ENCODE measurements at regions not wholly inside any gene's neighbourhood (a gene's known extent, or its start where the extent isn't known, plus 50 kb on each side); places are given as distances from the start of the nearest gene placed in this dataset.
"Not testable (repeated sequence)": the region's sequence is repeated elsewhere in the genome, so short reads cannot be mapped to it uniquely, and the experiment has no call there.

DNA sequence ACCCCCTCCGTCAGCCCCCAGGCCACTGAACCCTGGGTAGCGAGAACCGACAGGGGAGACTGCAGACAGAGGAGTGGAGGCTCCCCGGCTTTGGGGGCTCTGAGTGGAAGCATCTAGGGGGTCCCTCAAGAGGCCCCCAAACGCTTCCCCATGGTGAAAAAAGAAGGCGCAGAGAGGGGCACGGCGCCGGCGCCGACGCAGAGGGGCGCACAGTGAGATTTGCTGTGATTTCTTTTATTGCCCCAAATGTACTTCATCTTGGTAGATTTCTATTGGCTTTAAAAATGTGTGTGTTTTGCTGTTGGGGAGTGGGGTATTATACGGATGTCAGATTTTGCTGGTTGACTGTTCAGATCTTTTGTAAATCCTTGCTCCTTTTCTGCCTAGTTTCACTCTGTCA is 392.9 kb downstream of the GOLGA6L6 start:
- not testable (repeated sequence) for DNase-seq

DNA sequence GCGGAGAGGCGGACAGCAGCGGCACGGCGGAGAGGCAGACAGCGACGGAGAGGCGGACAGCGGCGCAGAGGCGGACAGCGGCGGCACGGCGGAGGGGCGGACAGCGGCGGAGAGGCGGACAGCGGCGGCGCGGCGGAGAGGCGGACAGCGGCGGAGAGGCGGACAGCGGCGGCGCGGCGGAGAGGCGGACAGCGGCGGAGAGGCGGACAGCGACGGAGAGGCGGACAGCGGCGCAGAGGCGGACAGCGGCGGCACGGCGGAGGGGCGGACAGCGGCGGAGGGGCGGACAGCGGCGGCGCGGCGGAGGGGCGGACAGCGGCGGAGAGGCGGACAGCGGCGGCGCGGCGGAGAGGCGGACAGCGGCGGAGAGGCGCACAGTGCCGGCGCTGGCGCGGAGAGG is 393.6 kb downstream of the GOLGA6L6 start:
- DNase-seq: not testable (repeated sequence)

DNA sequence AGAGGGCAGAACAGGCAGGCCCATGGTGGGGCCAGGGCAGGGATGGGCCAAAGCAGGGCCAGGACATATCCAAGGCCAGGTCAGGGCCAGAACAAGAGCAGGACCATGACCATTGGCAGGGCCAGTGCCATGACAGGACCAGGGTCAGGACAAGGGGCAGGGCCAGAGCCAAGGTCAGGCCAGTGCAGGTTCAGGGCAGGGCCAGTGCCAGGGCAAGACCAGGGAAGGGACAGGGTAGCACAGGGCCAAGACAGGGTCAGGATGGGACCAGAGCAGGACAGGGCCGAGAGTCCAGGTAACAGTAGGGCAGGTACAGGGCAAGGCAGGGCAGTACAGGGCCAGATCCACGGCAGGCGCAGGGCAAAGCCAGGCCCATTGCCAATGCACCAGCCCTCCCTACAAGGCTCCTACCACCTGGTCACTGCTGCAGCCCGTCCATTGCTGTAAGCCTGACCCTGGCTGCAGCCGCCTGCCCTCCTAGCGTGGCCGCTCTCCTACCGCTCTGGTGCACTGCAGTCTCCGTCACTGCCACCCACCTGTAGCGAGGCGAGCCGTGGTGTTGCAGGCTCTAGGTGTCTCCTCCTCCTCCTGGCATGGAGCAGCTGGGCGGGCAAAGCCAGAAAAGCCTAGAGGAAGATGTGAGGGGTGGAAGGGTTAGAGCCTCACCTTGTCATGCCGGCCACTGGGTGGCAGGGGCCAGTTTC is 397.1 kb downstream of the GOLGA6L6 start:
- not testable (repeated sequence) for DNase-seq

DNA sequence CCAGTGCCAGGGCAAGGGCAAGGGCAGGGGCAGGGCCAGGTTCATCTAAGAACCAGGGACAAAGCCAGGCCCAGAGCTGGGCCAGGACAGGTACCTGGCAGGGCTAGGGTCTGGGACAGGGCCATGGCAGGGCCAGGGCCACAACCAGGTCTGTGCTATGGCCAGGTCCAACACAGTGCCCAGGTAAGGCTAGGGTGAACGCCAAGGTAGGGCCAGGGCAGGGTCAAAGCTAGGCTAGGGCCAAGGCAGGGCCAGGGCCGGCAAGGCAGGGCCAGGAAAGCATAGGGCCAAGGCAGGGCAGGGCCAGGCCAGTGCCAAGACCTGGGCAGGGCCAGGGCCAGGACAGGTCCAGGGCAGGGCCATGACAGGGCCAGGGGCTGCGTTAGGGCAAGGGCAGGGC is 398.7 kb downstream of the GOLGA6L6 start:
- not testable (repeated sequence) for DNase-seq

DNA sequence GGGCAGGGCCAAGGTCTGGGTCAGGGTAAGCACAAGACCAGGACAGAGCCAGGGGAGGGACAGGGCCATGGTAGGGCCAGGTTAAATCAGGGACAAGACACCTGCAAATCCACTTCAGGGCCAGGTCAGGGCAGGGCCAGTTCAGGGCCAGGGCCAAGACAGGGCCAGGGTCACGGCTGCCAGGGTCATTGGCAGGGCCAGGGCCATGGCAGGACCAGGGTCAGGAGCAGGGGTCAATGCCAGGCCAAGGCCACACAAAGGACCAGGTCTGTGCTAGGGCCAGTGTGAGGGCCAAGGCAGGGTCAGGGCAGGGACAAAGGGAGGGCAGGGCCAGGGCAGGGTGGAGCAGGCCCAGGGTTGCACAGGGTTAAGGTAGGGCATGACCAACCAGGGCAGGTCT is 399.2 kb downstream of the GOLGA6L6 start:
- not testable (repeated sequence) for DNase-seq

DNA sequence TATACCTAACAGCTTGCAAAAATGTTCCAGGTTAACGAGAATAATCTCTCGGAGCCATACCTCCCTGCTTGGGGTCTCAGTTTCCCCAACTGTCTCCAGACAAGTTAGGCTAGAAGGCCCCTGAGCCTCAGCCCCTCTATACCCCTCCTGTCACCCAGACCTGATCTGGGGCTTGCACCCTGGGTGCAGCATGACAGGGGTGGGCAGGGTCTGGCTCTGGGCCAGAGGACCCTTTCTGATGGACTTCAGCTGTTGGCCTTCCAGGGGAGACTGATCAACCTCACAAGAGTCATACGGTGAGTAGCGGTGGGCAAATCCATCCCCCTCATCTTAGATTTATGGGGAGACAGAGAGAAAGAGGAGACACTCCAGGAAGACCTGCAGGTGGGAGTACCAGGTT is 416.9 kb downstream of the GOLGA6L6 start:
- not testable (repeated sequence) for DNase-seq

DNA sequence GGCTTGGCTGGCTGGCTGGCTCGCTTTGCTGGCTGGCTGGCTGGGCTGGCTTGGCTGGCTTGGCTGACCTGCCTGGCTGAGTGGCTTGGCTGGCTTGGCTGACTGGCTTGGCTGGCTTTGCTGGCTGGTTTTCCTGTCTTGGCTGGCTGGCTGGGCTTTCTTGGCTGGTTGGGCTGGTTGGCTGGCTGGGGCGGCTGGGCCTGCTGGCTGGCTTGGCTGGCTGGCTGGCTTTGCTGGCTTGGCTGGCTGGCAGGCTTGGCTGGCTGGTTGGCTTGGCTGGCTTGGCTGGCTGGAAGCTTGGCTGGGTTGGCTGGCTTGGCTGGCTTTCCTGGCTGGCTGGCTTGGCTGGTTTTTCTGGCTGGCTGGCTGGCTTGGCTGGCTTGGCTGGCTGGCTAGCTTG is 435.6 kb downstream of the GOLGA6L6 start:
- DNase-seq: no peak

DNA sequence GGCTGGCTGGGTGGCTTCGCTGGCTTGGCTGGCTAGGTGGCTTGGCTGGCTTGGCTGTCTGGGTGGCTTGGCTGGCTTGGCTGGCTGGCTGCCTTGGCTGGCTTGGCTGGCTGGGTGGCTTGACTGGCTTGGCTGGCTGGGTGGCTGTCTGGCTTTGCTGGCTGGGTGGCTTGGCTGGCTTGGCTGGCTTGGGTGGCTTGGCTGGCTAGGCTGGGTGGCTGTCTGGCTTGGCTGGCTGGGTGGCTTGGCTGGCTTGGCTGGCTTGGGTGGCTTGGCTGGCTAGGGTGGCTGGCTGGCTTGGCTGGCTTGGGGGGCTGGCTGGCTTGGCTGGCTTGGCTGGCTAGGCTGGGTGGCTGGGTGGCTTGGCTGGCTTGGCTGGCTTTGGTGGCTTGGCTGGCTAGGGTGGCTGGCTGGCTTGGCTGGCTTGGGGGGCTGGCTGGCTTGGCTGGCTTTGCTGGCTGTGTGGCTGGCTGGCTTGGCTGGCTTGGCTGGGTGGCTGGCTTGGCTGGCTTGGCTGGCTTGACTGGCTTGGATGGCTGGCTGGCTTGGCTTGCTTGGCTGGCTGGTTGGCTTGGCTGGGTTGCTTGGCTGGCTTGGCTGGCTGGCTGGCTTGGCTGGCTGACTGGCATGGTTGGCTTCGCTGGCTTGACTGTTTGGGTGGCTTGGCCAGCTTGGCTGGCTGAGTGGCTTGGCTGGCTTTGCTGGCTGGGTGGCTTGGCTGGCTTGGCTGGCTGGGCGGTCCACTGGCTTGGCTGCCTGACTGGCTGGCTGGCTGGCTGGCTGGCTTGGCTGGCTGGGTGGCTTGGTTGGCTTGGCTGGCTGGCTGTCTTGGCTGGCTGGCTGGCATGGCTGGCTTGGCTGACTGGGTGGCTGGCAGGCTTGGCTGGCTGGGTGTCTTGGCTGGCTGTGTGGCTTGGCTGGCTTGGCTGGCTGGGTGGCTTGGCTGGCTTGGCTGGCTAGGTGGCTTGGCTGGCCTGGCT is 436.3 kb downstream of the GOLGA6L6 start:
- not testable (repeated sequence) for DNase-seq

DNA sequence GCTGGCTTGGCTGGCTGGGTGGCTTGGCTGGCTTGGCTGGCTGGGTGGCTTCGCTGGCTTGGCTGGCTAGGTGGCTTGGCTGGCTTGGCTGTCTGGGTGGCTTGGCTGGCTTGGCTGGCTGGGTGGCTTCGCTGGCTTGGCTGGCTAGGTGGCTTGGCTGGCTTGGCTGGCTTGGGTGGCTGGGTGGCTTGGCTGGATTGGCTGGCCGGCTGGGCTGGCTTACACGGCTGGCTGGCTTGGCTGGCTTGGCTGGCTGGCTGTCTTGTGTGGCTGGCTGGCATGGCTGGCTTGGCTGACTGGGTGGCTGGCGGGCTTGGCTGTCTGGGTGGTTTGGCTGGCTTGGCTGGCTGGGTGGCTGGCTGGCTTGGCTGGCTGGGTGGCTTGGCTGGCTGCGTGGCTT is 437.0 kb downstream of the GOLGA6L6 start:
- DNase-seq: not testable (repeated sequence)

DNA sequence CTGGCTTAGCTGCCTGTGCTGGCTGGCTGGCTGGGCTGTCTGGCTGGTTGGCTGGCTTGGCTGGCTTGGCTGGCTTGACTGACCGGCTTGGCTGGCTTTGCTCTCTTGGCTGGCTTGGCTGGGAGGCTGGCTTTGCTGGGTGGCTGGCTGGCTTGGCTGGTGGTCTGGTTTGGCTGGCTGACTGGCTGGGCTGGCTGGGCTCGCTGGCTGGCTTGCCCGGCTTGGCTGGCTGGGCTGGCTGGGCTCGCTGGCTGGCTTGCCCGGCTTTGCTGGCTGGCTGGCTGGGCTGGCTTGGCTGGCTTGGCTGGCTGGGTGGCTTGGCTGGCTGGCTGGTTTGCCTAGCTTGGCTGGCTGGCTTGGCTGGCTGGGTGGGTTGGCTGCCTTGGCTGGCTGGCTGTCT is 438.7 kb downstream of the GOLGA6L6 start:
- DNase-seq: not testable (repeated sequence)

DNA sequence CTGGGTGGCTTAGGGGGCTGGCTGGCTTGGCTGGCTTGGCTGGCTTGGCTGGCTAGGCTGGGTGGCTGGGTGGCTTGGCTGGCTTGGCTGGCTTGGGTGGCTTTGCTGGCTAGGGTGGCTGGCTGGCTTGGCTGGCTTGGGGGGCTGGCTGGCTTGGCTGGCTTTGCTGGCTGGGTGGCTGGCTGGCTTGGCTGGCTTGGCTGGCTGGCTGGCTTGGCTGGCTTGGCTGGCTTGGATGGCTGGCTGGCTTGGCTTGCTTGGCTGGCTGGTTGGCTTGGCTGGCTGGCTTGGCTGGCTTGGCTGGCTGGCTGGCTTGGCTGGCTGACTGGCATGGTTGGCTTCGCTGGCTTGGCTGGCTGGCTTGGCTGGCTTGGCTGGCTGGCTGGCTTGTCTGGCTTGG is 439.4 kb downstream of the GOLGA6L6 start:
- DNase-seq: not testable (repeated sequence)

DNA sequence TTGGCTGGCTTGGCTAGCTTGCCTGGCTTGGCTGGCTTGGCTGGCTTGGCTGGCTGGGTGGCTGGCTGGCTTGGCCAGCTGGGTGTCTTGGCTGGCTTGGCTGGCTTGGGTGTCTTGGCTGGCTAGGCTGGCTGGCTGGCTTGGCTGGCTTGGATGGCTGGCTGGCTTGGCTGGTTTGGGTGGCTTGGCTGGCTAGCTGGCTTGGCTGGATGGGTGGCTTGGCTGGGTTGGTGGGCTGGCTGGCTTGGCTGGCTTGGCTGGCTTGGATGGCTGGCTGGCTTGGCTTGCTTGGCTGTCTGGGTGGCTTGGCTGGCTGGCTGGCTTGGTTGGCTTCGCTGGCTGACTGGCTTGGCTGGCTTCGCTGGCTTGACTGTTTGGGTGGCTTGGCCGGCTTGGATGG is 440.3 kb downstream of the GOLGA6L6 start:
- not testable (repeated sequence) for DNase-seq

DNA sequence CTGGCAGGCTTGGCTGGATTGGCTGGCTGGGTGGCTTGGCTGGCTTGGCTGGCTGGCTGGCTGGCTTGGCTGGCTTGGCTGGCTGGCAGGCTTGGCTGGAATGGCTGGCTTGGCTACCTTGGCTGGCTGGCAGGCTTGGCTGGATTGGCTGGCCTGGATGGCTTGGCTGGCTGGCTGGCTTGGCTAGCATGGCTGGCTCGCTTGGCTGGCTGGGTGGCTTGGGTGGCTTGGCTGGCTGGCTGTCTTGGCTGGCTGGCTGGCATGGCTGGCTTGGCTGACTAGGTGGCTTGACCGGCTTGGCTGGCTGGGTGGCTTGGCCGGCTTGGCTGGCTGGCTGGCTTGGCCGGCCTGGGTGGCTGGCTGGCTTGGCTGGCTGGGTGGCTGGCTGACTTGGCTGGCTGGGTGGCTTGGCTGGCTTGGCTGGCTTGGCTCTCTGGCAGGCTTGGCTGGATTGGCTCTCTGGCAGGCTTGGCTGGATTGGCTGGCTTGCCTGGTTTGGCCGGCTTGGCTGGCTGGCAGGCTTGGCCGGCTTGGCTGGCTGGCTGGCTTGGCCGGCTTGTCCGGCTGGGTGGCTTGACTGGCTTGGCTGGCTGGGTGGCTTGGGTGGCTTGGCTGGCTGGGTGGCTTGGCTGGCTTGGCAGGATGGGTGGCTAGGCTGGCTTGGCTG is 440.9 kb downstream of the GOLGA6L6 start:
- not testable (repeated sequence) for DNase-seq

DNA sequence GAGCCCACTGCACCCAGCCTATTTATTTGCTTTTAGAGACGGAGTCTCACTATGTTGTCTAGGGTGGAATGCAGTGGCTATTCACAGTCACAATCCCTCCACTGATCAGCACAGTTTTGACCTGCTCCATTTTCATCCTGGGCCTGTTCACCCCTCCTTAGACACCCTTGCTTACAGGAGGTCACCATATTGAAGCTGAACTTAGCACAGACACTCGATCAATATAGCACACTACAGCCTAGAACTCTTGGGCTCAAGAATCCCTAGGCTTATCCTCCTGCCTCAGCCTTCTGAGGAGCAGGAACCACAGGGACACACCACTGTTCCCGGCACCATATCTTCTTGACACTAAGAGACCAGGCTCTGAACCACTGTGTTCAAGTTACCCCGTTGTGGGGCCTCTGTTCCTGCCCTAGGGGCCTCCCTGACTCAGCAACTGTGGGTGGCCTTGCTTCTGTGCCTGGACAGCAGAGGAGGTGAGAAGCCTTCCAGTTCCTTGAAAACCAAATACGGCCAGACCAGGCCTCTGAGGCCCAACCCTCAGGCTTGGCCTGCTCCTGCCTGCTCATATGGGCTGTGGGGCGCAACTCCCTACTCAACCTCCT is 445.8 kb downstream of the GOLGA6L6 start:
- not testable (repeated sequence) for DNase-seq

DNA sequence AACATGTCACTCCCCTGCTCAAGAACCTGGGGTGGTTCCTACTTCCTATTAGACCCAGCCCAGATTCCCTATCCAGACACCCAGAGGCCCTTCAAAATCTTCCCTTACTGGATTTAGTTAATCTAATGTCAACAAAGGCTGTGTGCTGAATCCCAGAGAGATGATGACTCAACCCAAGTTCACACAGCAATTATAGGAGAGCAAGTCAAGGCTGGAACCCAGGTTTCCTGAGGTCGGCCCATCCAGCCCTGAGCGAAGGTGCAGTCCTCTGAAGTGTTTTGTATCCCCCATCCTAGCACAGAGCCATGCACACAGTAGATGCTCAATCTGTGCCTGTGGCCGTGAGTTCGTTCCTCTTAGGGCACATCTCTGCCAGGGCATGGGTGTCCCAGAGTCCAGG is 452.1 kb downstream of the GOLGA6L6 start:
- not testable (repeated sequence) for DNase-seq

DNA sequence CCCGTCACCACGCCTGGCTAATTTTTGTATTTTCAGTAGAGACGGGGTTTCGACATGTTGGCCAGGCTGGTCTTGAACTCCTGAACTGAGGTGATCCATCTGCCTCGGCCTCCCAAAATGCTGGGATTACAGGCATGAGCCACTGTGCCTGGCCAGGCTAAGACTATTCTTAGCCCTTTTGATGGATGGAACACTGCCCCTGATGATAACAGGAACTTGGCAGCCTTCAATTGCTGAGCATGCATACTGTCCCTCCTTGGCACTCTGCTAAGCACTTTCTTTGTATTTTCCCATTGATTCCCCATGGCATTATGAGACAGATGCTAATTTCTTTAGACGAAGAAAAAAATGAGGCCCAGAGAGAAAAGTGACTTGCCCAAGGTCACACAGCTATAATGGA is 457.6 kb downstream of the GOLGA6L6 start:
- DNase-seq: not testable (repeated sequence)

DNA sequence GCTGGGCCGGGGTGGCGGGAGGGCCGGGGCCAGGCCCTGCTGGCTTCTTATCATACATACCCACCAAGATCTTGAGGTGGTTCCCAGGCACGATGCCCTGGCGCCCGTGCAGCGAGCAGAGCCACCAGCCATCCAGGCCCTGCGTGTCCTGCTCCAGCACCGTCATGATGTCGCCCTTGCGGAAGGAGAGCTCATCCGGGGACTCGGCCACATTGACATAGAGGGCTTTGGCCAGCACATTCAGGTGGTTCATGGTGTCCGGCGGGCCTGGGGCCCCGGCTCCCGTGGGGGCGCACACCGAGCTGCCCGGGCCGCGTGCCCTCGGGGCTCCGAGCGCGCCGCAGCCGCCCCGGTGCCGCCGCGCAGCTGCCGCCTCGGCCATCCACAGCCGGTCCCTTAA is 467.5 kb downstream of the GOLGA6L6 start:
- not testable (repeated sequence) for DNase-seq

DNA sequence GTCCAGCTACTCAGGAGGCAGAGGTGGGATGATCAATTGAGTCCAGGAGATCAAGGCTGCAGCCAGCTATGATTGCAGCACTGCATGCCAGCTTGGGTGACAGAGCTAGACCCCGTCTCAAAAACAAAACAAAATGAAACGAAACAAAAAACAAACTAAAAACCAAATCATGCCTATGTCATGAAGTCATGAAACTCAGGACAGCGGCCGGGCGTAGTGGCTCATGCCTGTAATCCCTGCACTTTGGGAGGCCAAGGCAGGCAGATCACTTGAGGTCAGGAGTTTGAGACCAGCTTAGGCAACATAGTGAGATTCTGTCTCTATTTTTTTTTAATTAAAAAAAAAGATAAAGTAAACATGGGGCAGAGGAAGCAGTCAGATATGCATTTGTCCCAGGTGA is 472.6 kb downstream of the GOLGA6L6 start:
- DNase-seq: not testable (repeated sequence)

DNA sequence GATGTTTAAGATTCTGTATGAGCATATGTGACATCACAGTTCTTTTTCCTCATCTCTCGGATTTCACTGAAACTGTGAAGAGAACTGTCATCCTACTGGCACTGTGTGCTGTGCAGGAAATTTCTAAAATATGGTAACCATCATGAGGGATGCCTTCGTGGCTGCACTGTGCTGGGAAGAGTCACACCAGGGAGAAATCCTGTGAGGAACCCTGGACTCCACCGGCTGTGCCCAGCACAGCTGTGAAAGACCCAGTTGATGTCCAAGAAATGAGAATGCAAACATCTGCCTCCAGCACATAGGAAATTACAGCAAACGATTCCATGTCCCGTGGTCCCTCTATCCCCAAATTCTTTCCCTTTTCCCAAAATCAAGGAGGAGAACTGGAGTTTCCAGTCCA is 475.4 kb downstream of the GOLGA6L6 start:
- not testable (repeated sequence) for DNase-seq

DNA sequence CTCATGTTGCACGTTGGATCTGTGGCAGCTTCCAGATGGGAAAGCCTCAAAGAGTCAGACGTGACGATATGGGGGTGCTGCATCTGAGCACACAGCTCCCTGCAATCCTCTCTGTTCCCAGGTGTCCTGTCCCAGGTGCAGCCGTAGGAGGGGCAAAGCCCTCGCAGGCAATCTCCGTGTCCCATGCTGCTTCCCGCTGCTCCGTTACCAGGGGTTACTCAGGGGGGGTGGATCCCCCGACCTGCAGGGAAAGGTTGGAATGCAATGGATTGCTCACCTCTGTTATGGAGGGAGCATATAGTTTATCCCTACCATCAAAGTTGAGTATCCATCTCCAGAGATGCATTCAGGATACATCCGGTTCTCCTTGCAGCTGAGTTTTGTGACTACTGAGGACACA is 476.1 kb downstream of the GOLGA6L6 start:
- DNase-seq: not testable (repeated sequence)

DNA sequence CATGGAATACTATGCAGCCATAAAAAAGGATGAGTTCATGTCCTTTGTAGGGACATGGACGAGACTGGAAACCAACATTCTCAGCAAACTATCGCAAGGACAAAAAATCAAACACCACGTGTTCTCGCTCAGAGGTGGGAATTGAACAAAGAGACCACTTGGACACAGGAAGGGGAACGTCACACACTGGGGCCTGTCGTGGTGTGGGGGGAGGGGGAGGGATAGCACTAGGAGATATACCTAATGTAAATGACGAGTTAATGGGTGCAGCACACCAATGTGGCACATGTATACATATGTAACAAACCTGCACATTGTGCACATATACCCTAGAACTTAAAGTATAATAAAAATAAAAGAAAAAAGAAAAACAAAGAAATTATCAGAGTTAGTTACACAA is 478.4 kb downstream of the GOLGA6L6 start:
- not testable (repeated sequence) for DNase-seq

DNA sequence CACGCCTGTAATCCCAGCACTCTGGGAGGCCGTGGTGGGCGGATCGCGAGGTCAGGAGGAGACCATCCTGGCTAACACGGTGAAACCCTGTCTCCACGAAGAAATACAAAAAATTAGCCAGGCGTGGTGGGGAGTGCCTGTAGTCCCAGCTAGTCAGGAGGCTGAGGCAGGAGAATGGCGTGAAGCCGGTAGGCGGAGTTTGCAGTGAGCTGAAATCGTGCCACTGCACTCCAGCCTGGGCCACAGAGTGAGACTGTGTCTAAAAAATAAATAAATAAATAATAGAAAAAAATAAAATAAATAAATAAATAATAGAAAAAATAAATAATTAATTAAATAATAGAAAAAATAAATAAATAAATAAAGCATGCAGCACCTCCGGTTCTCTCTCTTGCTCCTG is 480.8 kb downstream of the GOLGA6L6 start:
- DNase-seq: not testable (repeated sequence)

DNA sequence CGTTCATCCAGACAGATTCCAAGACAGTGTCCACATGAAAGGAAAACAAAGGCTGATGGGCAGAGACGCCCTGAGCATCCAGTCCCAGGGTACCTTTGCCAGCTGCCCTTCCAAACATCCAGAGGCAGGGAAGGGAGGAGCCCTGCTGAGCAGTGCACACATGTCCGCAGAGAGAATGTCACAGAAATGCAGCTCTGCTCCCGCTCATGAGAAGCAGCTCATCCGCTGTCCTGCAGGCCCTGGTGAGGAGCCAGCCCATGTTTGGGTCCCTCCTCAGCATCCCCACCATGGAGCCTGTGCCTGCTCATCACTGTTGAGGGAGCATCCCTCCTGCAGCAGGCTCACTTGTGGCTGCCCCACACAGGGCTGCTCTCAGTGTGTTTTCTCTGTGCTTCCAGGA is 484.7 kb downstream of the GOLGA6L6 start:
- not testable (repeated sequence) for DNase-seq
